Activated T-cell treated with anti-CD3 and anti-CD28 coated beads, Interleukin-2, amount 50 U/mL, for 24 hours (primary cell): ENCODE measurements at regions not wholly inside any gene's neighbourhood (a gene's known extent, or its start where the extent isn't known, plus 50 kb on each side); places are given as distances from the start of the nearest gene placed in this dataset.

ENCODE experiments used
- DNase-seq: peaks from one replicate; pipeline ENCODE4 v3.0.0-alpha.2; 2020
- H3K27ac Mint-ChIP-seq: 2 replicates; pipeline ENCODE4 v1.8.0; 2020; ENCODE audit warnings: mild to moderate bottlenecking, mixed read lengths
- H3K27me3 Mint-ChIP-seq: 2 replicates; pipeline ENCODE4 v1.8.0; 2020; ENCODE audit warnings: mixed read lengths
- H3K36me3 Mint-ChIP-seq: 2 replicates; pipeline ENCODE4 v1.8.0; 2020; ENCODE audit warnings: low read depth, mixed read lengths
- H3K4me1 Mint-ChIP-seq: 2 replicates; pipeline ENCODE4 v1.8.0; 2020; ENCODE audit warnings: low read depth, mixed read lengths
- H3K4me3 Mint-ChIP-seq: 2 replicates; pipeline ENCODE4 v1.8.0; 2020; ENCODE audit warnings: mild to moderate bottlenecking, moderate library complexity, mixed read lengths
- H3K9me3 Mint-ChIP-seq: 2 replicates; pipeline ENCODE4 v1.8.0; 2020; ENCODE audit warnings: mixed read lengths

DNA sequence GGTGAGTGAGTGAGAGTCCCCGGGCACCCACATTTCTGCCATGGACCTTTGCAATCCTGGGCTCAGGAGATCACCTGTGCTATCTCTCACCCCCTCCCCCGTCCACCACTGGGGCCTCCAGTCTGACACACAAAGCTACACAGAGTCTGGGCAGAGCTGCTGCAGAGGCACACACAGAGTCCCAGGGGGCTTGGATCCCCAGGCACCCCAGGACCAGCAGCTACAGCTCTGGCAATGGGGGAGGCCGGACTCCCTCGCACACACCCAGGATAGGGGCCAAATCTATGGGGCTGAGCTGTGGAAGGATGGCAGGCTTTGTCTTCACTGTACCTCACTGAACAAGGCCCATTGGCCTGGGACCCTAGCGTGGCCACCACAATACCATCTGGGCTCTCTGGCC lies 328.8 kb downstream of the MAN2A1 start:
- DNase-seq = no peak
- H3K9me3 Mint-ChIP-seq = no peaks in the 10 kb centered on the region
- no peaks in the 10 kb centered on the region for H3K36me3 Mint-ChIP-seq
- H3K27ac Mint-ChIP-seq = no peak overlapping the region
- H3K4me1 Mint-ChIP-seq = no peaks in the 10 kb centered on the region
- no peak overlapping the region for H3K4me3 Mint-ChIP-seq
- no peaks in the 10 kb centered on the region for H3K27me3 Mint-ChIP-seq

DNA sequence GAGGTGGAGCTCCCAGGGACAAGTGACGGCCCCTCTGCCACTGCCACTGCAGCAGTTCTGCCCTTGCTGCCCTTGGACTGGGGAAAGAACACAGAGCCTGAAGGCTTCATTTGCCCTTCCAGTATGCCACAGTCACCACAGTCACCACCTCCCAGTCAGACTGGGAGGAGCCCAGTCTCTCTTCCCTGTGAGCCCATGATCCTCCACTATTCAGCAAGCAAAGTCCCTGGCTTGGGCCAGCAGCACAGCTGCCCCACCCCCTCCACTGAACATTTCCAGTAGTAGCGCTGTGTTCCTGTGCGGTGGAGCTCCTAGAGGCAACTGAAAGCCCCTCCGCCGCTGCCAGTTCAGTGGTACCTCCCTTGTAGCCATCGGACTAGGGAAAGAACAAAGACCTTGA lies 329.4 kb downstream of the MAN2A1 start:
- DNase-seq = no peak
- Mint-ChIP-seq H3K36me3 (no peaks in the 10 kb centered on the region), H3K27me3 (no peaks in the 10 kb centered on the region), H3K9me3 (no peaks in the 10 kb centered on the region), H3K4me3 (no peak overlapping the region), H3K4me1 (no peaks in the 10 kb centered on the region), H3K27ac (no peak overlapping the region)

DNA sequence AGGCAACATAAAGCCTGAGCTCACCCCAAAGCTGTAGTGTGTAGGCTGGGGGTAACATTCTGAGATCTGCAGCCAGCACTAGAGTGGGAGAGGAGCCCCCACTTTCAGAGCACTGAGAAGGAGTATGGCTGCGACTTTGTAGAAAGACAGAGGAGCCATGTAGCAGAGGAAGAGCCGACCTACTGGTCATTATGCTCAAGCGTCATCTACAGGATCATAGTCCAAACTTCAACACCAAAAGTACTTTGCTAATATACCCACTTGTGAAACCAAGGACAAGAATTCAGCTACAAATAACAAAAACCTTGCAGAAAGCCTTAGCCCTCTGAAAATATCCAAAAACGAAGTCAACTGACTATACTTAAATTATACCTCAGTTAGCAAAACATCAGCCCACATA lies 330.1 kb downstream of the MAN2A1 start:
- Mint-ChIP-seq H3K4me3 (no peak overlapping the region), H3K27ac (no peak overlapping the region), H3K27me3 (no peaks in the 10 kb centered on the region), H3K36me3 (no peaks in the 10 kb centered on the region), H3K4me1 (no peaks in the 10 kb centered on the region), H3K9me3 (no peaks in the 10 kb centered on the region)
- no peak for DNase-seq

DNA sequence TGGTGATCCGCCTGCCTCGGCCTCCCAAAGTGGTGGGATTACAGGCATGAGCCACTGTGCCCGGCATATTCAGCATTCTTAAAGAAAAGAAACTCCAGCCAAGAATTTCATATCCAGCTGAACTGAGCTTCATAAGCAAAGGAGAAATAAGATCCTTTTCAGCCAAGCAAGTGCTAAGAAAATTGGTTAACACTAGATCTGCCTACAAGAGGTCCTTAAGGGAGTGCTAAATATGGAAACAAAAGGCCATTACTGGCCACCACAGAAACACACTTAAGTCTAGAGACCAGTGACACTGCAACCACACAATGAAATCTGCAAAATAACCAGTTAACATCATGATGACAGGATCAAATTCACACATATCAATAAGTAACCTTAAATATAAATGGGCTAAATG lies 331.5 kb downstream of the MAN2A1 start:
- Mint-ChIP-seq H3K9me3 (no peaks in the 10 kb centered on the region), H3K27ac (no peak overlapping the region), H3K27me3 (no peaks in the 10 kb centered on the region), H3K36me3 (no peaks in the 10 kb centered on the region), H3K4me3 (no peak overlapping the region), H3K4me1 (no peaks in the 10 kb centered on the region)
- DNase-seq = no peak

DNA sequence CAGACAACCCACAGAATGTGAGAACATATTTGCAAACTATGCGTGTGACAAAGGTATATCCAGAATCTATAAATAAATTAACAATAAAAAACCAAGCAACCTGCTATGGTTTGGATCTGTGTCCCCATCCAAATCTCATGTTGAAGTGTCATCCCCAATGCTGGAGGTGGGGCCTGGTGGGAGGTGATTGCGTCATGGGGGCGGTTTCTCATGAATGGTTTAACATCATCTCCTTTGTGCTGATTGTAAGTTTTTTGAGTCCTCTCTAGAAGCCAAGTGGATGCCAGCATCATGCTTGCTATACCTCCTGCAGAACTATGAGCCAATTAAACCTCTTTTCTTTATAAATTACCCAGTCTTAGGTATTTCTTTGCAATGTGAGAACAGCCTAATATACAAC lies 335.4 kb downstream of the MAN2A1 start:
- peaks cover 19% of the 10 kb centered on the region for H3K4me1 Mint-ChIP-seq
- H3K9me3 Mint-ChIP-seq = no peaks in the 10 kb centered on the region
- no peak for DNase-seq
- H3K4me3 Mint-ChIP-seq = no peak overlapping the region
- H3K36me3 Mint-ChIP-seq = no peaks in the 10 kb centered on the region
- H3K27ac Mint-ChIP-seq = no peak overlapping the region
- H3K27me3 Mint-ChIP-seq = no peaks in the 10 kb centered on the region

DNA sequence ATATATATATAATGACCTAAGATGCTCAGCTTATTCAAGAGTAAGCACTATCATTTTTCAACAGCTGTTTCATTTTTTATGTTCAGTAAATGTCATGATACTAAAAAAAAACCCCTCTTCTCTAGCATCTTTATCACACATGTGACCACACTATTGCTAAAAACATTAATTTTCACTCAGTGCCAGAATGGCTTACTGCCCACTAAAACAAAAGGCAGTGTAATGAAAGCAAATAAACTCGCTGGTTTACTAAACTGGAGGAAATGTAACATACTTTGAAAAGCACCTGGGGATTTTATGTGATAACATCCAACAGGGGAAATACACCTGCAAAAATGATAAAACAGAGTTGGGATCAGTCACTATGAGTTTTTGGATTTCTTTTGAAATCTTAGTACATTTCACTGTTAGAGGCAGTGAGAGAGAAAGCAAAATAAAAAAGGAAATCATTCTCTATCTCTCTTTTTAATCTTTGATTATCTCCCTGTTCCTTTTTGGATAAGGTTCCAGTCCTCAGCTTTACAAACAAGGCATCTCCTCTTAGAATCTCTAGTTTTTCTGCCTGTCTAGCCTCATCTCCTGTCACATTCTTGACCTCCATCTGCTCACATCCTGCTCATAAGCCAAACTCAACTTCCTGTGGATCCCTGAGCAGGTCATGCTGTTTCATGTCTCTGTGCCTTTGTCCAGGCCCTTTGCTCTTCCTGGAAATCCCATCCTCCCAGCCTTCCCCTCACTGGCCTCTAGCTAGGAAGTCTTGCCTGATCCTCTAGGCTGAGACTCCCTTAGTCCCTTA lies 338.0 kb downstream of the MAN2A1 start:
- DNase-seq = no peak
- Mint-ChIP-seq H3K27ac (peak overlapping the region; percentile 20), H3K27me3 (no peaks in the 10 kb centered on the region), H3K4me1 (peaks cover 30% of the 10 kb centered on the region), H3K36me3 (no peaks in the 10 kb centered on the region), H3K9me3 (no peaks in the 10 kb centered on the region), H3K4me3 (no peak overlapping the region)

DNA sequence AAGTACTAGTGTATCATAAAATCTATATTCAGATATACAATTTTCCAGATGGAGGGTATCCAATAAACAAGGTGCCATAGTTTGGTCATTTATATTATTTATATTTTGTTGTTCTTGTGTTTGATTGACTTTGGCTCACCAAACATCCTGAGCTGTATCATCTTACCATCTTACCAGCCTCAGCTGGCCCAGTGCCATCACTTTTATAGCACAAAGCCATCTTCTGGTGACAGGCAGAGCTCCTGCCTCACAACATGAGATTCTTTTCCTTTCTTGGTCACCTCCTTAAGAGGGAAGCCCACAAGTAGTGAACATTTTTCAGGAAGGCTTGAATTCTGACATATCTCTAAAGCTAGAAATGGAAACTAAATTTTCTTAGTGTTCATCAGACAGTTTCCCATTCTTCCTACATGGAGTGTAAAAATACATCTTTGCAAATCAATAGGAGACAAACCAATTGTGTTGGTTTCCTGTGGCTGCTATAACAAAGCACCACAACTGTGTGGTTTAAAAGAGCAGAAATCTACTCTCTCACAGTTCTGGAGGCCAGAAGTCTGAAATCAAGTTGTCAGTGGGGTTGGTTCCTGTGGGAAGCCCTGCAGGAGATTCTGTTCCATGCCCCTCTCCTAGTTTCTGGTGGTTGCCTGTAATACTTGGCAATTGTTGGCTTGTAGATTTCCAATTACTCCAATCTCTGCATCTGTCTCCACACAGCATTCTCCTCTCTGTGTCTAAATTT lies 341.8 kb downstream of the MAN2A1 start:
- H3K4me3 Mint-ChIP-seq = no peak overlapping the region
- no peaks in the 10 kb centered on the region for H3K36me3 Mint-ChIP-seq
- DNase-seq = no peak
- peaks cover 30% of the 10 kb centered on the region for H3K4me1 Mint-ChIP-seq
- H3K27ac Mint-ChIP-seq = no peak overlapping the region
- H3K27me3 Mint-ChIP-seq = no peaks in the 10 kb centered on the region
- H3K9me3 Mint-ChIP-seq = no peaks in the 10 kb centered on the region

DNA sequence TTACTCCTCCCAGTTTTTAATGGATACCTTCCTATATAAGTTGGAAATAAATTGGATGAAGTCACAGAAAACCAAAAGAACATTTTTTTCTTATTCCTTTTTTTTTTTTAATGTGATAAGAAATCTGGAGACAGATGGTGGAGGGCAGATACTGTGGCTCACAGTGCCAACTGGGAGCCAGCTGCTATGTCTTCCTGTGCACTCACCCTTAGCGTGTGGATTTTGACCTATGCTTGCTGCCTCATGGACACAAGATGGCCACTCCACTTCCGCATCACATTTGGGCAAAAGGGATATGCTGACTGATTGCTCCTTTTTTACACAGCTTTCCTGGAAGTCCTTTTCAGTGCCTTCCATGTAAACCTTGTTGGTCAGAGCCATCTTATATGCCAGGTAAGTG lies 342.6 kb downstream of the MAN2A1 start:
- H3K27me3 Mint-ChIP-seq = no peaks in the 10 kb centered on the region
- H3K27ac Mint-ChIP-seq = no peak overlapping the region
- peaks cover 30% of the 10 kb centered on the region for H3K4me1 Mint-ChIP-seq
- no peak for DNase-seq
- H3K4me3 Mint-ChIP-seq = no peak overlapping the region
- H3K36me3 Mint-ChIP-seq = no peaks in the 10 kb centered on the region
- no peaks in the 10 kb centered on the region for H3K9me3 Mint-ChIP-seq

DNA sequence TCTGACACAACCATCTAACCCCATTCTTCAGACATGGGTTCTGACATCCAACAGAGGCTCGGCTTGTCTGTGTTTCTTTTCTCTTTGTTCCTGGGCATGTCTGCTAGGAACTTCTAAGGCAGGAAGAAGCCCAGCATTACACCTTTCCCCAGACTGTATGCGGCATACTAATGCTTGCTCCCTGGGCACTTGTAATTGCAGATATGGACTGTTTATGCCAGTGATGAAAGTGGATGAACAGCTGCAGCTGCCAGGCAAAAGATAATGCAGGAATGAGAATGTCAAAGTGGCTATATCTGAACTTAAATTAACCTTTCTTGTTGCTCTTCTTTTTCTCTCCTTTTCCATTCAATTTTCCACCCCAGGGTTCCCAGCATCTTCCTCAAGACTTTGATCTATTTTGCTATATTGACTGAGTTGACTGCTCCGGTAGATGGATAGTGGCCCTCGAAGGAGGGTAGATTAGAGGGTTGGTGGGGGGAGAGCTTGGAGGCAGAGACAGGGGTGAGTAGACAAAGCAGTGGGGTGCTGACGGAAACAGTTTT lies 344.4 kb downstream of the MAN2A1 start:
- Mint-ChIP-seq H3K4me3 (no peak overlapping the region), H3K4me1 (peaks cover 13% of the 10 kb centered on the region), H3K27me3 (no peaks in the 10 kb centered on the region), H3K27ac (no peak overlapping the region), H3K36me3 (no peaks in the 10 kb centered on the region), H3K9me3 (no peaks in the 10 kb centered on the region)
- no peak for DNase-seq

DNA sequence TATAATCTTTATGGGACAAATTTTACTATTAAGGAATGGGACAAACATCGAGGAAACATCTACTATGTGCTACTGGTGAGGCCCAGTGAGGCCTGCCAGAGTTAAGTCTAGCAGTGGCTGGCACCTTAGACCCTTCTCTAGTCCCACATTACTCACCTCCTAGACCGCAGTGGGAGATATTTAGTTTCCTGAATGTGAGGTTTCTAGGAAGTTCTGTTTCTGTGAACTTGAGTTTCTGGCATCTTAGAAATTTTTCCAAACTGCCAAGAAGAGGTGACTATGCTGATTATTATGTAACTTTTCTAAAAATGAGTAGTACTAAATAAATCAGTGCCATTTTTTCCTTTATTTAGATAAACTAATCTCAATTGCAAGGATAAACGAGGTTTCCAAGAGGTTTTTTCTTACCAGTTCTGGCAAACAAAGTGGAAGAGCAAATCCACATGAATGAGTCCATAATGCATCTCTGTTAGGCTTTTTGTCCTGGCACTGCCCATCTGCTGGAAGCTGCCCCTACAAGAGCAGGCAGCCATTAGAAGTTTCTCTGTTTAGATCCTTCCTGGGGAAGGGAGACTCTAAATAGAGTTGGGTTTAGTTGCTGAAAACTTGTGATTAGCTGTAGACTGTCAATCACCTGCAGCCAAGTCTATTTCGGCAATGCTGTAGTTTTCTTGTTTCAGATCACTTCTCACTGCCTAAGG lies 348.7 kb downstream of the MAN2A1 start:
- DNase-seq = no peak
- Mint-ChIP-seq H3K27me3 (no peaks in the 10 kb centered on the region), H3K4me3 (no peak overlapping the region), H3K9me3 (peaks cover 14% of the 10 kb centered on the region), H3K36me3 (no peaks in the 10 kb centered on the region), H3K27ac (no peak overlapping the region), H3K4me1 (peaks cover 7% of the 10 kb centered on the region)

DNA sequence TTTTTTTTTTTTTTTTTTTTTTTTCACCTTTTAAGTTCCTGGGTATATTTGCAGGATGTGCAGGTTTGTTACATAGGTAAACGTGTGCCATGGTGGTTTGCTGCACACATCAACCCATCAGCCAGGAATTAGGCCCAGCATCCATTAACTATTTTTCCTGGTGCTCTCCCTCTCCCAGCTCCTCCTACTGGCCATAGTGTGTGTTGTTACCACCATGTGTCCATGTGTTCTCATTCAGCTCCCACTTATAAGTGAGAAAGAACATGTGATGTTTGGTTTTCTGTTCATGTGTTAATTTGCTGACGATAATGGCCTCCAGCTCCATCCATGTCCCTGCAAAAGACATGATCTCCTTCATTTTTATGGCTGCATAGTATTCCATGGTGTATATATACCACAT lies 350.5 kb downstream of the MAN2A1 start:
- Mint-ChIP-seq H3K4me1 (peaks cover 17% of the 10 kb centered on the region), H3K27ac (no peak overlapping the region), H3K27me3 (no peaks in the 10 kb centered on the region), H3K4me3 (no peak overlapping the region), H3K9me3 (peaks cover 23% of the 10 kb centered on the region), H3K36me3 (no peaks in the 10 kb centered on the region)
- DNase-seq = no peak

DNA sequence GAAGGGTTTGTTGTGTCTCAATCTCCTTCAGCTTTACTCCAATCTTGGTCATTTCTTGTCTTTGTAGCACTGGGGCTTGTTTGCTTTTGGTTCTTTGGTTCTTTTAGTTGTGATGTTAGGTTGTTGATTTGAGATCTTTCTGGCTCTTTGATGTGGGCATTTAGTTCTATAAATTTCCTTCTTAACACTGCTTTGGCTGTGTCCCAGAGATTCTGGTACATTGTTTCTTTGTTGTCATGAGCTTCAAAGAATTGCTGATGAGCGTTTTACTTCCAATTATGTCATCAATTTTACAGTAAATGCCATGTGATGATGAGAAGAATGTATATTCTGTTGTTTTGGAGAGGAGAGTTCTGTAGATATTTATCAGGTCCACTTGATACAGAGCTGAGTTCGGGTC lies 353.3 kb downstream of the MAN2A1 start:
- Mint-ChIP-seq H3K9me3 (peaks cover 25% of the 10 kb centered on the region), H3K27me3 (no peaks in the 10 kb centered on the region), H3K4me3 (no peak overlapping the region), H3K4me1 (peaks cover 17% of the 10 kb centered on the region), H3K36me3 (no peaks in the 10 kb centered on the region), H3K27ac (no peak overlapping the region)
- DNase-seq = no peak

DNA sequence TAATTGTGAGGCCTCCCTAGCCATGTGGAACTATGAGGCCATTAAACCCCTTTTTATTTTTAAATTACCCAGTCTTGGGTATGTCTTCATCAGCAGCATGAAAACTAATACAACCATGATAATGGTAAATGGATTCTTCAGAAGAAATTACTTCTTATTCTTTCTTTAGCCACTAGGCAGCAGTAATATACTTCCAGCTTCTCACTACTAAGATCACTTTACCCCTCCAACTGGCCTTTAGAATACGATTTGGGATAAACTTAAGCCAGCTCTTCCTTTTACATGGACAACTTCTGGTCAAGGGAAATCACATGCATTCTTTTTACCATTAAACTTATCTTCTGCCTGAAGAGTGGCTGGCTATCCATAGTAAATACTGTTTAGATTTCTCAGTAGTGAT lies 355.4 kb downstream of the MAN2A1 start:
- H3K27ac Mint-ChIP-seq = no peak overlapping the region
- peaks cover 22% of the 10 kb centered on the region for H3K4me1 Mint-ChIP-seq
- H3K36me3 Mint-ChIP-seq = no peaks in the 10 kb centered on the region
- no peak for DNase-seq
- no peak overlapping the region for H3K4me3 Mint-ChIP-seq
- peaks cover 25% of the 10 kb centered on the region for H3K9me3 Mint-ChIP-seq
- H3K27me3 Mint-ChIP-seq = no peaks in the 10 kb centered on the region

DNA sequence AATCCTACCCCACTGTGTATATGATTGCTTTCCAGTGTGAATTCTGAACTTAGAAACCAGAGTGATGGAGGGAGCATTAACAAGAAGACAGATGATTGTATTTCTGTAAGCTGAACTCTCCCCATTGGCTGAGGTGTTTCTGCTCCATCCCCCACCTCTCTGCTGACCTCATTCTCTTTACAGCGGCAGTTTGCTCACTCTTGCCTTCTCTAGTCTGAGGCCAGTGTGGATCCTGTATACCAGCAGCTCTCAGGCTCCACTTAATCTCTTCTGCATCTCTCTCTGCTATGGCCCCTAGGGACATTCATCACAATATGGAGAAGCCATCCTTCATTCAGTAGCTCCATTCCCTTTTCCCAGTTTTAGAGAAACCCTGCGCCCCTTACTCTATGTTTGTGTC lies 358.8 kb downstream of the MAN2A1 start:
- DNase-seq = no peak
- Mint-ChIP-seq H3K9me3 (peaks cover 10% of the 10 kb centered on the region), H3K4me1 (peaks cover 20% of the 10 kb centered on the region), H3K36me3 (no peaks in the 10 kb centered on the region), H3K4me3 (no peak overlapping the region), H3K27me3 (no peaks in the 10 kb centered on the region), H3K27ac (no peak overlapping the region)

DNA sequence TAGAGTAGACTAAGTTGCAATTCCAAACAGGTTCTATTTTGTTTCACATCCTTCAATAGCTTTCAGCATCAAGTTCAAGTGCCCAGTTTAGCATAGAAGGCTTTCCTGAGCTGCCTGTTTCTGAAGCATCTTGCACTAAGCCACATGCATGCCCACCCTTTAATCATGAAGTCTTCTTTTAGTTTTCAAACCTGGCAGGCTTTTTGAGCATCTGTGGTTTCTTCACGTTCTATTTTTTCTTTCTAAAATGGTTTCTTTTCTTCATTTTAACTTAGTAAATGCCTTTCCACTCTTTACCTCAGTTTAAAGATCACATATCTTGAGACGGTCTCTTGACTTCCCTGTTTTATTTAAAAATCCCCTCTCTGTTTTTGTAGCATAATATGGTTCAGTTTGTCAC lies 360.1 kb downstream of the MAN2A1 start:
- Mint-ChIP-seq H3K27me3 (no peaks in the 10 kb centered on the region), H3K36me3 (no peaks in the 10 kb centered on the region), H3K9me3 (peaks cover 5% of the 10 kb centered on the region), H3K4me1 (peaks cover 25% of the 10 kb centered on the region), H3K4me3 (no peak overlapping the region), H3K27ac (no peak overlapping the region)
- no peak for DNase-seq
